ENCODE measurements at regions not wholly inside any gene's neighbourhood (a gene's known extent, or its start where the extent isn't known, plus 50 kb on each side); places are given as distances from the start of the nearest gene placed in this dataset.

DNA sequence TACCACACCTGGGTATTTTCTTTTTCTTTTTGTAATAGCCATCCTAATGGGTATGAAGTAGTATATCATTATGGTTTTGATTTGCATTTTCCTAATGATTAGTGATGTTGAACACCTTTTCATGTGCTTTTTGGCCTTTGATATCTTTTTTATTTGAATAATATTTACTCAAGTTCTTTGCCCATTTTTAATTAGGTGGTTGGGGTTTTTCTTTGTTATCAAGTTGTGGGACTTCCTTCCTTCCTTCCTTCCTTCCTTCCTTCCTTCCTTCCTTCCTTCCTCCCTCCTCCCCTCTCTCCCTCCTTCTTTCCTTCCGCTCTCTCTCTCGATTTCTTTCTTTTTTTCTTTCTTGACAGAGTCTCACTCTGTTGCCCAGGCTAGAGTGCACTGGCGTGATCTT, 75.0 kb upstream of the PDGFD start:
- DNase-seq (ENCODE audit: extremely low read depth in 1 of 11, low read depth in 9 of 11, low spot score in 4 of 11) = no peak

DNA sequence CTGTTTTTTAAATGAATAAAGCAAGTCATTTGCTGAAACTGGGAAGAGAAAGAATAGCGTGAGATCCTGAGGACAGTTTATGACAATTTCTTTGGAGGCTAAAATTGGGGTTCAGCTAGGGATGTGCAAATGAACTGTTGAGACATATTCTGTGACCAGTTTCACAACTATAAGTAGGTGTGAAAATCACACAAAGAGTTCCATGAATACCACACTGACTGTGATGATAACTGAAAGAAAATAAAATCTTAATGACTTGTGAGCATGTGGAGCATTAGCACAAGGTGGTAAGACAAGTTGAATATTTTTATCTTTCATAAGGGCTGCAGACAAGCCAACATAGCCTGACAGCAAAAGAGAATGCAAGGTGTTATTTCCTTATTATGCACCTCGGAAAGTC, 61.1 kb upstream of the PDGFD start:
- DNase-seq (ENCODE audit: extremely low read depth in 1 of 11, low read depth in 9 of 11, low spot score in 4 of 11) = no peak

DNA sequence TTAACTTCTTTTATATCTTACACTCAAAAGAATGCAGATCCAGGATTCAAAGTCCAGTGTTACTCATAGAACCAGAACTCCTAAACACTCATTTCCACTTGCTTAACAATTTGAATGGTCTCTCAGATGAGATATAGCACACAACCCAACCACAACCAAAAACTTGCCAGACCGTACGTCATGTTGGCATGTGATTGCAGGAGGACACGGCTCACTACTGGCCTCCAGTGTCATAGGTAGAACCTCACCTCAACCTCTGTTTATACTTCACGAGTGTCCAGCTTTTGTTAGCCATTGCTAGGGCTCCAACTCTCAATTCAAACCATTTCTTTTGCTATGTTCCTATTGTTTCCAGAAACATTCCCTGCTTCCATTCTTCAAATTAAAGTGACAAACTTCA, 58.5 kb upstream of the PDGFD start:
- DNase-seq (ENCODE audit: extremely low read depth in 1 of 11, low read depth in 9 of 11, low spot score in 4 of 11) = no peak

DNA sequence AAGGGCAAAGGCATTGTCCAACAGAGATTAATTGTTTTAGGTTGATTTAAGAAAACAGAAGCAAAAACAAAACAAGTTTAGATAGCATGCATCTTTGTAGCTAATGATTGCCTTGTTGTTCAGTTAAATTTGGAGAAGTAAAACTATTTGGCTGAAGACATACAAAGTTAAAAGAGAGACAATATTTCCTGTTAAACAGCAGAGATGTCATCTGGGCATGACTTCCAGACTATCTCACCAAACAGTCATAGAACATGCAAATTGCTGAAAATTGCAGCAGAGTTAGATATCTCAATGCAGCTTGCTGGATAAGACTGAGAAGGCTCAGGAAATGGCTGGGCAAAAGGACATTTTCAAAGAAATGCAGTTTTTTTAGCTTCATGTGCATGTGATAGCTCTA, 57.5 kb upstream of the PDGFD start:
- DNase-seq (ENCODE audit: extremely low read depth in 1 of 11, low read depth in 9 of 11, low spot score in 4 of 11) = no peak

DNA sequence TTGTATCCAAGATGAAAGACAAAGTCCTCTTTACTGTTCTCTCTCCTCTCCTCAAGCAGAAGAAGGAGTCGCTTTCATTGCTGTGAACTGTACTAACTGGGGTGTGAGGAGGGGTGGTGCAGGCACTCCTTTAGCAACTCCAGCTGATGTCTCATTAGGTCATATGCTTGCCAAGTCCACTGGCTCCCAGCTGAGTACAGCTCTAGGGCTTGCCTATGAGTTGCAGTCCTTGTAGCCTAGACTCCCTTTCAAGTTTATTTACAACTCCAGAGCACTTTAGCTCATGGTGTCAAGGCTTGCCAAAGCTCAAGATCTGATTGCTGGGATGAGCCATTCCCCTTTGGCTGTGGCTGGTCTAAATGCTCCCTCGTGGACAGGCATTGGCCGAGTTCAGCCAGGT, 55.1 kb upstream of the PDGFD start:
- no peak for DNase-seq (ENCODE audit: extremely low read depth in 1 of 11, low read depth in 9 of 11, low spot score in 4 of 11)

DNA sequence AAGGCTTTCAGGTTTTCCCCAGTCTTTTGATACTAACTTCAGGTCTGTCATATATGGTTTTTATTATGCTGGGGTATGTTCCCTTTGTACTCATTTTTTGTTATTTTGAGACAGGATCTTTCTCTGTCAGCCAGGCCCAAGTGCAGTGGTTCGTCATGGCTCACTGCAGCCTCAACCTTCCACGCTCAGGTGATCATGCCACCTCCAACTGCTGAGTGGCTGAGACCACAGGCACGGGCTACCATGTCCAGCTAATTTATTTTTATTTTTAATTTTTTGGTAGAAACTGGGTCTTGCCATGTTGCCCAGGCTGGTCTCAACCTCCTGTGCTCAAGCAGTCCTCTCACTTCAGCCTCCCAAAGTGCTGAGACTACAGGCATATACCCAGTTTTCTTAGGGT, 50.6 kb upstream of the PDGFD start:
- DNase-seq (ENCODE audit: extremely low read depth in 1 of 11, low read depth in 9 of 11, low spot score in 4 of 11) = no peak
